ENCODE measurements at regions not wholly inside any gene's neighbourhood (a gene's known extent, or its start where the extent isn't known, plus 50 kb on each side); places are given as distances from the start of the nearest gene placed in this dataset.

DNA sequence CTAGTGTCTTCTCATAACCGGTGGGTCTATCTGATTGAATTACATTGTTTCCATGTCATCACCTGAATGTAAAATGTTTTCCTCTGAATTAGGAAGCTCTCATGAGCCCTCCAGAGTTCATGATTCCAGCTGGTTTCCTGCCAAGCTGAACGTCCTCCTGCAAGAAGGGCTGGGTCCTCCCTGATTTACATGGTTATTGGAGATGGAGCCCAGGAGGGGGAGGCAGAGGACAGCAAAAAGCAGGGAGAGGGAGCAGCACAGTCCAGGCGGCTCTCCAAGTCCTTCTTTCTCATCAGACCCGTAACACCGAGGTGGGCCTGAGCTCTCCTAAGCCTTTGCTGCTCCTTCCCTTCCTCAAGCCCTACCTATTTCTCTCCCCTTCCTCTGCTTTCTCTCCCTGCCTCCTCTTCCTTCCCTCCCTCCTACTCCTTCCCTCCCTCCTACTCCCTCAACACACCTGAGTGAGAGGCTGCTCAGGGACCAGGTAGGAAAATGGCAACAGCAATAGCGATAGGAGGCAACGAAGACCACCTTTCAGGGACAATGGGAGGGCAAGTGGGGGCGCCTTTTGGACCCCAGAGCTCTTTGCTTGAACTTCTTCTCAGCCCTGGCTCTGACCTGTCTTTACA, 265.9 kb downstream of the PRDM2 start:
- H3K4me3 ChIP-seq (ENCODE audit: low read depth, low read length), result no peak overlapping the region
- TF ChIP-seq, protein P1, sequence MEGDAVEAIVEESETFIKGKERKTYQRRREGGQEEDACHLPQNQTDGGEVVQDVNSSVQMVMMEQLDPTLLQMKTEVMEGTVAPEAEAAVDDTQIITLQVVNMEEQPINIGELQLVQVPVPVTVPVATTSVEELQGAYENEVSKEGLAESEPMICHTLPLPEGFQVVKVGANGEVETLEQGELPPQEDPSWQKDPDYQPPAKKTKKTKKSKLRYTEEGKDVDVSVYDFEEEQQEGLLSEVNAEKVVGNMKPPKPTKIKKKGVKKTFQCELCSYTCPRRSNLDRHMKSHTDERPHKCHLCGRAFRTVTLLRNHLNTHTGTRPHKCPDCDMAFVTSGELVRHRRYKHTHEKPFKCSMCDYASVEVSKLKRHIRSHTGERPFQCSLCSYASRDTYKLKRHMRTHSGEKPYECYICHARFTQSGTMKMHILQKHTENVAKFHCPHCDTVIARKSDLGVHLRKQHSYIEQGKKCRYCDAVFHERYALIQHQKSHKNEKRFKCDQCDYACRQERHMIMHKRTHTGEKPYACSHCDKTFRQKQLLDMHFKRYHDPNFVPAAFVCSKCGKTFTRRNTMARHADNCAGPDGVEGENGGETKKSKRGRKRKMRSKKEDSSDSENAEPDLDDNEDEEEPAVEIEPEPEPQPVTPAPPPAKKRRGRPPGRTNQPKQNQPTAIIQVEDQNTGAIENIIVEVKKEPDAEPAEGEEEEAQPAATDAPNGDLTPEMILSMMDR (IDR thresholded peaks at IDR 0.05; ENCODE audit: low read depth, low read length), result no peak

DNA sequence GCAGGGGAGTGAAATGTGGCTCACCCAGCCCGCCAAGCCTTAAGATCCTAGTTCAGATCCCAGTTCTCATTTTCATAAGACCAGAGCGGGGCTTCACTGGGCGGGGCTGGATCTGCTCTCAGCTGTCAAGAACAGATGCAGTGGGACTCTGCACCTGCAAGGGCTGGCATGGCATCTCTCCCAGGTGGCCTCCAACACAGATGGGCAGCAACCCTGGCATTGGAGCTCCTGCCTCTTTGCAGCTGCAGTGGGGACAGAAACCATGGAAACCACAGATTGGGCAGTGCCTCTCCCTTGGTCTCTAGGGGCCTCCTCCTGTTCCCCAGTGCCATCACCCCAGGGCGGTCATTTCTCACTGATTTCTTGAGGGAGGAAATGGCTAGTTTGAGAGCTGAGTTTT, 267.7 kb downstream of the PRDM2 start:
- TF ChIP-seq, protein P1 (IDR thresholded peaks at IDR 0.05; ENCODE audit: low read depth, low read length), result no peak
- H3K4me3 ChIP-seq (ENCODE audit: low read depth, low read length), result no peak overlapping the region

DNA sequence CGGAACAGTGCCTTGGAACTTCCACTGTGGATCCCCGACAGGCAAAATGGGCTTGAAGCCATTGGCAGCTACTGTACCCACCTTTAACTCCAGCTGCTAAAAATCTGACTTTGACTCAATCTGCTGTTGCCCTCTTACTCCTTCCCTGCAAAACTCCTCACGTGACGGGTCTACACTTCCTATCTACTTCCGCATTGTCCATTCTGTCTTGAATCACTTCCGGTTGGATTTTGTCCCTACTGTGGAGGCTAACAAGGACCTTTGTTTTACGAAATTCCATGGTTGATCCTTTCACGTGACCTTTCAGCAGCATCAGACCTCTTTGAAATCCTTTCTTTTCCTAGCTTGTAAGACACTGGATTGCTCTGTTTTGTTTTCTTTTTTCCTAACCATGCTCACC, 268.4 kb downstream of the PRDM2 start:
- TF ChIP-seq, protein P1 (IDR thresholded peaks at IDR 0.05; ENCODE audit: low read depth, low read length), result no peak
- no peak overlapping the region for H3K4me3 ChIP-seq (ENCODE audit: low read depth, low read length)

DNA sequence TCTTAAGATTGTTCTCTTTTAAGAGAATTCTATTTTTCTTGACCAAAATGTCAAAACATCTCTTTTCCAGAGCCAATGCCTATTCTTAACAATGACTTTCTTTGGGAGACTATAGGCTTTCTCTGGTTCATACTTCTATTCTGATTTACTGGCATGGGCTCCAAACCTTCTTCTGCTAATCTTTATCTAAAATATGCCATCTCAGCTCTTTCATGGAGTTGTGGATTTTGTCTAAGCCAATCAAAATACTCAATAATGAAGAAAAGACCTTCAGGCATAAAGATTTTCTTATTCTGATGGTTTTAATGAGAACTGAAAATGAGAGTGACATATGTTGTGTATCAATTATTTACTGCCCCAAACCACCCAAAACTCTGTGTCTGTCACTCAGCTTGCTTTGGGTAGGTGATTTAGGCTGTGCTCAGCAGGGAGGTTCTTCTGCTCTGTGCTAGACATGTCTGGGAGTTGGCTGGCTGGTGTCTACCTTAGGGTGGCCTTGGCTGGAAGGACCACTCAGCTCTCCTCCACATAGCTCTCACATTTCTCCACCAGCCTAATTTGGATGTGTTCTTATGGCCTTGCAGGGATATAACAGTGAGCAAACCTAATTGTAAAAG, 270.8 kb downstream of the PRDM2 start:
- TF ChIP-seq, protein P1 (IDR thresholded peaks at IDR 0.05; ENCODE audit: low read depth, low read length), result no peak
- no peak overlapping the region for H3K4me3 ChIP-seq (ENCODE audit: low read depth, low read length)

DNA sequence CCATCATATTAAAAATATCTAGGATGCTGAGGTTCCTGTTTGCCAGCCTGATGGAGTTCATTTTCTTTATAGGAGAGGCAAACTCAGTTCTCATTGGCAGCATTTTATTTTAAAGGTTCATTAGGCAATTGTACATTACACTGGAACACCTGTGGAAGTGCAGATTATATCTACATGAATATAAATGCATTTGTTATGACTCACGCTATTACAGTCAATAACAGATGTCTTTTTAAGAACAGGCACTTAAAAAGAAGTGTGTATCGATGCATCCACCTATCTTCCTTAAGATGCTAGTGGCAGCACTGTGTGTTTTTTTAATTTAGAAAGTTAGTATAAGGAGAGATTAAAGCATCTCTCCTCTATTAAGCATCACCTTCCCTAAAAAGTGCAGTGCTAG, 276.5 kb downstream of the PRDM2 start:
- H3K4me3 ChIP-seq (ENCODE audit: low read depth, low read length), result no peak overlapping the region
- TF ChIP-seq, protein P1 (IDR thresholded peaks at IDR 0.05; ENCODE audit: low read depth, low read length), result no peak

DNA sequence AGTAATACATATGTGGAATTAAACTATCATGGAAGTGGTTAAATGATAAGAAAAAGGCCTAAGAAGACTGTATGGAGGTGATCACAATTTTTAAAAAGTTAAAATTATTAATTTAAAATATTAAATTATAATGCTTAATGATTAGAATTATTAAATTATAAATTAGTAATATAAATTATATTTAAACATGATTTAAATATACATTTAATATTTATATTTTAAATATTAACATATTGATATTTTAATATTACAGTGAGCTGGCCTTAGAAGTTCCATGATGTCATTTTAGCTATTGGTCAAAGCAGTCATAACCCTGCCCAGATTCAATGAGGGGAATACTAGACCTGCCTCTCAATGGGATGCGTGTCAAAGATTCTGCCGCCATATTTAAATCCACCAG, 281.2 kb downstream of the PRDM2 start:
- TF ChIP-seq, protein P1 (IDR thresholded peaks at IDR 0.05; ENCODE audit: low read depth, low read length), result no peak
- no peak overlapping the region for H3K4me3 ChIP-seq (ENCODE audit: low read depth, low read length)

DNA sequence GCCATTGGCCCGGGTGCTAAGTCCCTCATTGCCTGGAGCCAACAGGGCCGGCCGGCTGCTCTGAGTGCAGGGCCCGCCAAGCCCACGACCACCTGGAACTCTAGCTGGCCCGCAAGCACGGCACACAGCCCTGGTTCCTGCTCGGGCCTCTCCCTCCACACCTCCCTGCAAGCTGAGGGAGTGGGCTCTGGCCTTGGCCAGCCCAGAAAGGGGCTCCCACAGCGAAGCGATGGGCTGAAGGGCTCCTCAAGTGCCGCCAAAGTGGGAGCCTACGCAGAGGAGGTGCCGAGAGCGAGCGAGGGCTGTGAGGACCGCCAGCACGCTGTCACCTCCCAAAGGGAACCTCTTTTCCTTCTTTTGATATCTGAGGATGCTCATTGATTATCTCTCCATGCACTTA, 283.4 kb downstream of the PRDM2 start:
- TF ChIP-seq, protein P1 (IDR thresholded peaks at IDR 0.05; ENCODE audit: low read depth, low read length), result no peak
- H3K4me3 ChIP-seq (ENCODE audit: low read depth, low read length), result no peak overlapping the region
